GM12892 (cell line): ENCODE measurements at regions not wholly inside any gene's neighbourhood (a gene's known extent, or its start where the extent isn't known, plus 50 kb on each side); places are given as distances from the start of the nearest gene placed in this dataset.

Experiments
- POLR2A ChIP-seq: IDR thresholded peaks from 2 replicates; pipeline ENCODE4 v1.6.1; 2011; ENCODE audit warnings: low read depth, low read length, control low read depth
- POLR2AphosphoS5 ChIP-seq: IDR thresholded peaks from 2 replicates; pipeline ENCODE4 v1.6.1; 2011; ENCODE audit warnings: low read depth, low read length, control low read depth
- TAF1 ChIP-seq: IDR thresholded peaks from 2 replicates; pipeline ENCODE4 v1.6.1; 2011; ENCODE audit warnings: low read depth, mild to moderate bottlenecking, control low read depth, low read length, borderline replicate concordance

- TF ChIP-seq POLR2A (no peak), TAF1 (no peak), POLR2AphosphoS5 (no peak)
Measured at GRCh38 chr1:42096554-42096953, 56.7 kb upstream of the GUCA2B start.
